ENCODE measurements at regions not wholly inside any gene's neighbourhood (a gene's known extent, or its start where the extent isn't known, plus 50 kb on each side); places are given as distances from the start of the nearest gene placed in this dataset.

DNA sequence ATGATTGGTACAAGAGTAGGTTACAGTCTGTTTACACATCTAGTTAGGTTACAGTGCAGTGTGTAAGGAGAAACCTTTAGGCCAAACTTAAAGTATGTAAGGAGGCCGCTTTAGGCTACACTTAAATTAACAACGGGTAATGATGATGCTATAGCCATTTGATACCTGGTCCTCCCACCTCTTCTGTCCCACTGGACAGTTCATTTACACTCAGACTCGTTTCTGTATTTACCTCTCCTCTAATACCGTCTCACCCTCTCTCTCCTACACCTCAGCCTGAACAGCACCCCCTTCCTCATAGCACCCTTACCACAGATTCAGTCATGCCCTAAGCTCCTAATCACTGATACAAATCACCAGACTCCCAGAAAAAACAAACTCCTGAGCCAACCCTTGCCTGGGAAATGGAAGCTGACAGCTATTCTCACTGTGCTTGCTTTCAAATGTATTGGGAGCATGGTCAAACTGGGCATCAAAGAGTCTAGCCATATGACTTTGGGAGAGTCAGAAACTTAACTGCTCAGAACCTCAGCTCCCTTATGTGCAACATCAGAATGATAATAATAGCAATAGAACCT lies 241.3 kb upstream of the SETMAR start:
- H3K27ac ChIP-seq: no peak overlapping the region
- TF ChIP-seq, protein P1, sequence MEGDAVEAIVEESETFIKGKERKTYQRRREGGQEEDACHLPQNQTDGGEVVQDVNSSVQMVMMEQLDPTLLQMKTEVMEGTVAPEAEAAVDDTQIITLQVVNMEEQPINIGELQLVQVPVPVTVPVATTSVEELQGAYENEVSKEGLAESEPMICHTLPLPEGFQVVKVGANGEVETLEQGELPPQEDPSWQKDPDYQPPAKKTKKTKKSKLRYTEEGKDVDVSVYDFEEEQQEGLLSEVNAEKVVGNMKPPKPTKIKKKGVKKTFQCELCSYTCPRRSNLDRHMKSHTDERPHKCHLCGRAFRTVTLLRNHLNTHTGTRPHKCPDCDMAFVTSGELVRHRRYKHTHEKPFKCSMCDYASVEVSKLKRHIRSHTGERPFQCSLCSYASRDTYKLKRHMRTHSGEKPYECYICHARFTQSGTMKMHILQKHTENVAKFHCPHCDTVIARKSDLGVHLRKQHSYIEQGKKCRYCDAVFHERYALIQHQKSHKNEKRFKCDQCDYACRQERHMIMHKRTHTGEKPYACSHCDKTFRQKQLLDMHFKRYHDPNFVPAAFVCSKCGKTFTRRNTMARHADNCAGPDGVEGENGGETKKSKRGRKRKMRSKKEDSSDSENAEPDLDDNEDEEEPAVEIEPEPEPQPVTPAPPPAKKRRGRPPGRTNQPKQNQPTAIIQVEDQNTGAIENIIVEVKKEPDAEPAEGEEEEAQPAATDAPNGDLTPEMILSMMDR (IDR thresholded peaks at IDR 0.05): no peak
- TF ChIP-seq POLR2A (IDR thresholded peaks at IDR 0.05): no peak
- H3K36me3 ChIP-seq (replicated peaks in 1 of 2): no peaks in the 10 kb centered on the region
- H3K4me1 ChIP-seq (replicated peaks in 1 of 2): no peaks in the 10 kb centered on the region
- no peaks in the 10 kb centered on the region for H3K9me3 ChIP-seq (replicated peaks in 1 of 3)
- DNase-seq: no peak
- no peak overlapping the region for H3K4me3 ChIP-seq
- 51 to 57% (median 53%) methylated on average over 4 of the region's 4 CpGs for WGBS, 4 donors
- intact Hi-C loops (cut with DNase I): no loop called here
- H3K27me3 ChIP-seq: no peaks in the 10 kb centered on the region

DNA sequence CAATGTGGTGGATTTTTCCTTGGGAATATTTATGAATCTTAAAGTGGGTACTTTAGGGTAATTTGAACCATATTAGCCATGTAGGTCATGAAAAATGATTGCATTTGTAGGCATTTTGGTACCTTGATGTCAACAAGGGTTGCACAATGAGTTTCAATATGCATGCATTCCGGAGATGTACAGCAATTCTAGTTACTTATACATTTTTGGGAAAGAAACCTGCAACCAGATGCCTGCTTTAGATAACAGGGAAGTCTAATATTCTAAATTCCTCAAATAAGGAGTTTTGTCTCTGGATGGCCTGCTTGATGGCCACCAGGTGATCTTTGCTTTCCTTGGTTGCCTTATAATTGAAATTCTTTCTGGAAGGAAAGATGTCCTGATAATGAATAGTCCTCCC lies 240.5 kb upstream of the SETMAR start:
- H3K9me3 ChIP-seq (replicated peaks in 1 of 3): no peaks in the 10 kb centered on the region
- 86 to 94% (median 93%) methylated on average over 1 of the region's 1 CpG for WGBS, 4 donors
- no peaks in the 10 kb centered on the region for H3K36me3 ChIP-seq (replicated peaks in 1 of 2)
- DNase-seq: no peak
- no peaks in the 10 kb centered on the region for H3K27me3 ChIP-seq
- intact Hi-C loops (cut with DNase I): no loop called here
- H3K4me3 ChIP-seq: no peak overlapping the region
- TF ChIP-seq, protein P1 (IDR thresholded peaks at IDR 0.05): no peak
- TF ChIP-seq POLR2A (IDR thresholded peaks at IDR 0.05): no peak
- no peak overlapping the region for H3K27ac ChIP-seq
- no peaks in the 10 kb centered on the region for H3K4me1 ChIP-seq (replicated peaks in 1 of 2)

DNA sequence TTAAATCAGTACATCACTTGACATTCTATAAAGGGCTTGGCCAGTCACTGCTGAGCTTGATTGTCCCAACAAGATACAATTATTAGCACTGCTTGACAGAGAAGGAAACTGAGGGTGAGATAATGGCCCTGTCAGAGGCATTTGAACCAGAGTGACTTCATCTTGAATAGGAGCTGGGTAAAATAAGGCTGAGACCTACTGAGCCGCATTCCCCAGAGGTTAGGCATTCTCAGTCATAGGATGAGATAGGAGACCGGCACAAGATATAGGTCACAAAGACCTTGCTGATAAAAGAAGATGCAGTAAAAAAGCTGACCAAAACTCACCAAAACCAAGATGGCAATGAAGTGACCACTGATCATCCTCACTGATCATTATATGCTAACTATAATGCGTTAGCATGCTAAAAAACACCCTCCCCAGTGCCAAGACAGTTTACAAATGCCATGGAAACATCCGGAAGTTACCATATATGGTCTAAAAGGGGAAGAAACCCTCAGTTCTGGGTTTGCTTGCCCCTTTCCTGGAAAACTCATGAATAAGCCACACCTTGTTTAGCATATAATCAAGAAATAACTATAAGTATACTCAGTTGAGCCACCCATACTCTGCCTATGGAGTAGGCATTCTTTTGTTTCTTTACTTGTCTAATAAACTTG lies 239.1 kb upstream of the SETMAR start:
- Histone ChIP-seq H3K27me3 (no peaks in the 10 kb centered on the region), H3K36me3 (replicated peaks in 1 of 2) (no peaks in the 10 kb centered on the region), H3K27ac (no peak overlapping the region), H3K4me1 (replicated peaks in 1 of 2) (no peaks in the 10 kb centered on the region), H3K4me3 (no peak overlapping the region), H3K9me3 (replicated peaks in 1 of 3) (no peaks in the 10 kb centered on the region)
- 59 to 82% (median 68%) methylated on average over 4 of the region's 4 CpGs for WGBS, 4 donors
- intact Hi-C loops (cut with DNase I): no loop called here
- TF ChIP-seq, protein P1 (IDR thresholded peaks at IDR 0.05): no peak
- no peak for TF ChIP-seq POLR2A (IDR thresholded peaks at IDR 0.05)
- no peak for DNase-seq

DNA sequence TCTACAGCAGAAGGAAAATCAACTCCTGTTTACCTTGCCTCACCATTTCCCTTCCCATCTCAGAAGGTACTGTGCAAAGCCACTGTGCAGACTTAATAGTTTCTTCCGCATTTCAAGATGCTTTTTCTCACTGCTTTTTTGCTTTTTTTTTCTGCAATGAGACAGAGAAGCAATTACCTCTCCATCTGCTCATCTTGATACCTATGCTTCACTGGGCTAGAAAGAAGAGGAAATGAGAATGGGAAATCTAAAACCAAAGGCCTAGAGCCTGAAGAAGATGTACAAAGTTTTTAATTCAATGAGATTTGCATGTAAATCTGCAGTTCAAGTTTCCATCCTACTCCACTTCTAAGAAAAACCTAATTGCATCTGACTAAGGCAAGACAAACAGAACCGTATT lies 238.1 kb upstream of the SETMAR start:
- Histone ChIP-seq H3K36me3 (replicated peaks in 1 of 2) (no peaks in the 10 kb centered on the region), H3K4me1 (replicated peaks in 1 of 2) (no peaks in the 10 kb centered on the region), H3K27me3 (no peaks in the 10 kb centered on the region), H3K9me3 (replicated peaks in 1 of 3) (no peaks in the 10 kb centered on the region), H3K4me3 (no peak overlapping the region), H3K27ac (no peak overlapping the region)
- intact Hi-C loops (cut with DNase I): no loop called here
- 77 to 93% (median 85%) methylated on average over 2 of the region's 2 CpGs for WGBS, 4 donors
- DNase-seq: no peak
- TF ChIP-seq, protein P1 (IDR thresholded peaks at IDR 0.05): no peak
- no peak for TF ChIP-seq POLR2A (IDR thresholded peaks at IDR 0.05)
